ENCODE measurements at regions not wholly inside any gene's neighbourhood (a gene's known extent, or its start where the extent isn't known, plus 50 kb on each side); places are given as distances from the start of the nearest gene placed in this dataset.
"Not testable (repeated sequence)": the region's sequence is repeated elsewhere in the genome, so short reads cannot be mapped to it uniquely, and the experiment has no call there.

DNA sequence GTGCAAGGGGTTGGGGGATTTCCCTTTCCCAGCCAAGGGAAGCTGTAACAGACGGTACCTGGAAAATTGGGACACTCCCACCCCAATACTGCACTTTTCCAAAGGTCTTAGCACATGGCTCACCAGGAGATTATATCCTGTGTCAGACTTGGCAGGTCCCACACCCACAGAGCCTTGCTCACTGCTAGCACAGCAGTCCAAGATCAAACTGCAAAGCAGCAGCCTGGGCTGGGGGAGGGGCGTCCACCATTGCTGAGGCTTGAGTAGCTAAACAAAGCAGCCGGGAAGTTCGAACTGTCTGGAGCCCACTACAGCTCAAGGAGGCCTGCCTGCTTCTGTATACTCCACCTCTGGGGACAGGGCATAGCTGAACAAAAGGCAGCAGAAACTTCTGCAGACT lies 604.2 kb upstream of the SEMA3D start:
- TF ChIP-seq, protein P1, sequence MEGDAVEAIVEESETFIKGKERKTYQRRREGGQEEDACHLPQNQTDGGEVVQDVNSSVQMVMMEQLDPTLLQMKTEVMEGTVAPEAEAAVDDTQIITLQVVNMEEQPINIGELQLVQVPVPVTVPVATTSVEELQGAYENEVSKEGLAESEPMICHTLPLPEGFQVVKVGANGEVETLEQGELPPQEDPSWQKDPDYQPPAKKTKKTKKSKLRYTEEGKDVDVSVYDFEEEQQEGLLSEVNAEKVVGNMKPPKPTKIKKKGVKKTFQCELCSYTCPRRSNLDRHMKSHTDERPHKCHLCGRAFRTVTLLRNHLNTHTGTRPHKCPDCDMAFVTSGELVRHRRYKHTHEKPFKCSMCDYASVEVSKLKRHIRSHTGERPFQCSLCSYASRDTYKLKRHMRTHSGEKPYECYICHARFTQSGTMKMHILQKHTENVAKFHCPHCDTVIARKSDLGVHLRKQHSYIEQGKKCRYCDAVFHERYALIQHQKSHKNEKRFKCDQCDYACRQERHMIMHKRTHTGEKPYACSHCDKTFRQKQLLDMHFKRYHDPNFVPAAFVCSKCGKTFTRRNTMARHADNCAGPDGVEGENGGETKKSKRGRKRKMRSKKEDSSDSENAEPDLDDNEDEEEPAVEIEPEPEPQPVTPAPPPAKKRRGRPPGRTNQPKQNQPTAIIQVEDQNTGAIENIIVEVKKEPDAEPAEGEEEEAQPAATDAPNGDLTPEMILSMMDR (conservative IDR thresholded peaks at IDR 0.05 in 1 of 2, IDR thresholded peaks at IDR 0.05 in 1 of 2; ENCODE audit: low read depth in 1 of 2, low read length in 2 of 2), result not testable (repeated sequence)
- not testable (repeated sequence) for TF ChIP-seq EZH2 (IDR thresholded peaks at IDR 0.05; ENCODE audit: low read length, missing control alignments)
